Colonic mucosa (tissue), 4 donors: ENCODE measurements at regions not wholly inside any gene's neighbourhood (a gene's known extent, or its start where the extent isn't known, plus 50 kb on each side); places are given as distances from the start of the nearest gene placed in this dataset.
"Not testable (repeated sequence)": the region's sequence is repeated elsewhere in the genome, so short reads cannot be mapped to it uniquely, and the experiment has no call there.

Experiments used
- DNase-seq: peaks from one replicate; pipeline ENCODE4 v3.0.0-alpha.2; 2020
- H3K27ac ChIP-seq: fragments of 200-600 bp; one replicate; pipeline ENCODE4 v1.8.0; 2021
- H3K27me3 ChIP-seq: fragments of 200-600 bp; one replicate; pipeline ENCODE4 v1.8.0; 2021
- H3K36me3 ChIP-seq: fragments of 200-600 bp; one replicate; pipeline ENCODE4 v1.8.0; 2021
- H3K4me1 ChIP-seq: fragments of 200-600 bp; one replicate; pipeline ENCODE4 v1.8.0; 2021; ENCODE audit warnings: mild to moderate bottlenecking
- H3K4me3 ChIP-seq: fragments of 200-600 bp; one replicate; pipeline ENCODE4 v1.8.0; 2021
- H3K9ac ChIP-seq, 2 donors: one replicate each; pipeline ENCODE4 v1.7.0; 2013; ENCODE audit warnings: control low read depth in 2 of 2, low read depth in 2 of 2, low read length in 2 of 2
- H3K9me3 ChIP-seq: fragments of 200-600 bp; one replicate; pipeline ENCODE4 v1.8.0; 2021
- CTCF ChIP-seq: fragments of 200-600 bp; IDR thresholded peaks from one replicate; pipeline ENCODE4 v1.8.0; 2022; ENCODE audit warnings: antibody characterized with exemption, mild to moderate bottlenecking
- intact Hi-C: fragments of 100-400 bp; cut with DNase I; formaldehyde crosslinking; loops from one replicate; pipeline ENCODE4 v1.14.1; 2022
- donor health status: healthy.
- donor health status: DM: no; HTN: no; CAD: no.
- donor health status: DM: no; HTN: no; CAD: no.

GRCh38 chr4:33772582-33772981 is 2471.7 kb downstream of the ARAP2 start:
- no peaks in the 10 kb centered on the region for H3K27me3 ChIP-seq
- intact Hi-C loops = no loop called here
- DNase-seq = no peak

GRCh38 chr4:33780952-33781791 is 2463.1 kb downstream of the ARAP2 start:
- Histone ChIP-seq H3K36me3 (no peaks in the 10 kb centered on the region), H3K27me3 (no peaks in the 10 kb centered on the region), H3K4me3 (no peak overlapping the region), H3K9ac (no peak overlapping the region), H3K27ac (no peak overlapping the region), H3K4me1 (no peaks in the 10 kb centered on the region), H3K9me3 (no peaks in the 10 kb centered on the region)
- intact Hi-C loops = no loop called here
- no peak for DNase-seq
- no peak for TF ChIP-seq CTCF

More at GRCh38 chr4:33772582-33772981, 2471.7 kb downstream of the ARAP2 start:
- no peaks in the 10 kb centered on the region for H3K9me3 ChIP-seq
- no peak overlapping the region for H3K27ac ChIP-seq
- TF ChIP-seq CTCF = no peak
- H3K4me3 ChIP-seq = no peak overlapping the region
- no peaks in the 10 kb centered on the region for H3K4me1 ChIP-seq
- no peak overlapping the region for H3K9ac ChIP-seq
- H3K36me3 ChIP-seq = no peaks in the 10 kb centered on the region

DNA sequence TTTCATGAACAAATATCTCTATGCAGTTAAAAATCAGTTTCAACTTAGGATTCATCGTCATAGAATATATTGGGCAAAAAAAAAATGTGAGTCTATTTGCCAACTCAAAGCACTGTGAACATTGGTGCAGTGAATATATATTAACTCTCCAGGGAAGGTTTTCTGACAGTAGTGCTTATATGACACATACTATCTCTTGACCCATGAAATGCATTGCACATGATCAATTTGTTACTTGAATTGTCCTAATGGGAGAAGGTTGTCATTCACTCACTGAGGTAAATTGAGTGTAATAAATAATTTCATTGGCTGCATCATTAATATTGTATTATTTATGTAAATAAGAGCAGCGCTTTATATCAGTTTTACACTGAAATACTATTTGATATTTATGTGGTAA is 2458.5 kb downstream of the ARAP2 start:
- no peak for TF ChIP-seq CTCF
- Histone ChIP-seq H3K9me3 (no peaks in the 10 kb centered on the region), H3K27ac (no peak overlapping the region), H3K36me3 (no peaks in the 10 kb centered on the region), H3K4me3 (no peak overlapping the region), H3K9ac (no peak overlapping the region), H3K27me3 (no peaks in the 10 kb centered on the region), H3K4me1 (no peaks in the 10 kb centered on the region)
- intact Hi-C loops = no loop called here
- DNase-seq = no peak

DNA sequence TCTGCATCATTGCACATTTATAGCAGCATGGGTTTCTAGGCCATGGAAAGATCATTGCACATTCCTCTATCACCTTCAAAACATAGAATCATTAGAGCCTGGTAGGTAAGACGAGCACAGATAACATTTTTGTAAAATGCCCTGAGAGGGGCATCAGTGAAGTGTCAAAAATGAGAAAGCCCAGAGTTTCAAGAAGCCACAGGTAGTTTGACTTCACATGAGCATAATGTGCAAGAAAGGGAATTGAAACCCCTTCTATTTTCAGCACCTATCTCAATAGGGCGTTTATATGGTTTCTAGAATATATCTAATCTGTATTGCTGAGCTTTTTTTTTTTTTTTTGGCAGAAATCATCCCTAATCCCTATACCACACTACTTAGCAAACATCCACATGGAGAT is 2441.7 kb downstream of the ARAP2 start:
- DNase-seq = no peak
- no peaks in the 10 kb centered on the region for H3K27me3 ChIP-seq
- intact Hi-C loops = no loop called here
- no peaks in the 10 kb centered on the region for H3K4me1 ChIP-seq
- no peak overlapping the region for H3K27ac ChIP-seq
- no peaks in the 10 kb centered on the region for H3K9me3 ChIP-seq
- H3K9ac ChIP-seq = no peak overlapping the region
- no peaks in the 10 kb centered on the region for H3K36me3 ChIP-seq
- no peak overlapping the region for H3K4me3 ChIP-seq
- TF ChIP-seq CTCF = no peak

DNA sequence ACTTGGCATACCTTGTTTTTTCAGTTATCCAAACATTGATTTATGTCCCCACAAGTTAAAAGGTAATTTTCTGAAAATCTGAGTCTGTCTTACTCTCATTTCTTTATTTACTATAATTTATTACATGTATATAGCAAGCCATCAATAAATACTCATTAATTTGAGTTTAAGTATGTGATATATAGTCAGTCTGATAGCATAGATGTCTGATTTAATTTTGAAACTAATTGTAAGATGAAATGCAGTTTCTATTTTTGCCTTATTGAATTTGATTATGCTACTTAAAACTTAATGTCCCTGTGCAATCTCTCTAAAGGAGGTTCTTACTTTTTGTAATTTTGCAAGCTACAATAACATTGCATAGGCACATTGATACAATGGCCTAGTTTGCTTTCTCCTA is 2418.6 kb downstream of the ARAP2 start:
- Histone ChIP-seq H3K4me3 (no peak overlapping the region), H3K4me1 (no peaks in the 10 kb centered on the region), H3K36me3 (no peaks in the 10 kb centered on the region), H3K9ac (no peak overlapping the region), H3K27ac (no peak overlapping the region), H3K27me3 (no peaks in the 10 kb centered on the region), H3K9me3 (no peaks in the 10 kb centered on the region)
- no peak for DNase-seq
- TF ChIP-seq CTCF = no peak
- intact Hi-C loops = no loop called here

DNA sequence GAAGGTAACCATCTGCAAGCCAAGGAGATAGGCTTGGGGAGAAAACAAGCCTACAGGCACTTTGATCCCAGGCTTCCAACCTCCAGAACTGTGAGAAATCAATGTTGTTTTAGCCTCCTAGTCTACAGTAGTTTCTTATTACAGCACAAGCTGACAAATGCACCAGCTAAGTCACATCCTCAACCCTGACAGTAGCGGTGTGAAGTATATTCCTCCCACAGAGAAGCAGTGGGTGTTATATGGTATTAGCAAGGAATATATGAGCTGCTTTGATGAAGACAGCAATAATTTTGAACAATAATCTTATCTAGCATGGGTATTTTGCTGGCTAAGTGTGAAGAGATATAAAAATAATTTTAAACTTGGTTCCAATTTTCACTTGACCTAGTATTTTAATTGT is 2415.0 kb downstream of the ARAP2 start:
- H3K9me3 ChIP-seq, H3K4me1 ChIP-seq, H3K27me3 ChIP-seq, H3K36me3 ChIP-seq, intact Hi-C loops, H3K4me3 ChIP-seq, H3K27ac ChIP-seq, H3K9ac ChIP-seq, DNase-seq: not testable (repeated sequence)
